HepG2 (cell line): ENCODE measurements at regions not wholly inside any gene's neighbourhood (a gene's known extent, or its start where the extent isn't known, plus 50 kb on each side); places are given as distances from the start of the nearest gene placed in this dataset.

ENCODE experiments used
- AGO1 ChIP-seq: fragments of 200-400 bp; formaldehyde crosslinking; IDR thresholded peaks from 2 replicates; pipeline ENCODE4 v1.6.1; 2017; ENCODE audit warnings: mild to moderate bottlenecking, low read depth, low read length, moderate library complexity; ENCODE audit not compliant: poor library complexity, severe bottlenecking
- ARNT2 ChIP-seq: sonication (generic); formaldehyde crosslinking; IDR thresholded peaks from 2 replicates; pipeline ENCODE4 v1.8.0; 2022; ENCODE audit warnings: mild to moderate bottlenecking, low read depth, missing genetic modification reagents, moderate library complexity
- DPF2 ChIP-seq: sonication (generic); formaldehyde crosslinking; IDR thresholded peaks from 2 replicates; pipeline ENCODE4 v1.4.0; 2020; ENCODE audit warnings: mild to moderate bottlenecking, low read depth, missing genetic modification reagents, borderline replicate concordance
- ERF ChIP-seq: IDR thresholded peaks from 2 replicates; pipeline ENCODE4 v1.6.1; 2018; ENCODE audit warnings: missing biosample characterization, missing genetic modification reagents
- EZH2 ChIP-seq: conservative IDR thresholded peaks from 2 replicates; pipeline ENCODE4 v1.6.1; 2012; ENCODE audit warnings: mild to moderate bottlenecking, low read depth, low read length, moderate library complexity
- GTF3A ChIP-seq: sonication (generic); formaldehyde crosslinking; conservative IDR thresholded peaks from 2 replicates; pipeline ENCODE4 v1.4.0; 2020; ENCODE audit warnings: mild to moderate bottlenecking, missing genetic modification reagents
- HNRNPUL1 ChIP-seq: fragments of 200-400 bp; formaldehyde crosslinking; IDR thresholded peaks from 2 replicates; pipeline ENCODE4 v1.6.1; 2017; ENCODE audit warnings: low read depth, mild to moderate bottlenecking, low read length, moderate library complexity
- KLF16 ChIP-seq, 2 experiments: sonication (generic) in 1 of 2; formaldehyde crosslinking in 1 of 2; IDR thresholded peaks; 2 replicates each; pipeline versions ENCODE4 v1.6.1 to v1.8.0; 2016 to 2023; ENCODE audit warnings: missing genetic modification reagents in 2 of 2, missing compliant biosample characterization in 1 of 2
- NPAS2 ChIP-seq: sonication (generic); formaldehyde crosslinking; IDR thresholded peaks from 2 replicates; pipeline ENCODE4 v1.8.0; 2022; ENCODE audit warnings: mild to moderate bottlenecking, missing genetic modification reagents, borderline replicate concordance
- PATZ1 ChIP-seq: sonication (generic); formaldehyde crosslinking; IDR thresholded peaks from 2 replicates; pipeline ENCODE4 v1.4.0; 2020; ENCODE audit warnings: missing genetic modification reagents
- PRDM15 ChIP-seq: sonication (generic); formaldehyde crosslinking; IDR thresholded peaks from 2 replicates; pipeline ENCODE4 v1.4.0; 2020; ENCODE audit warnings: missing genetic modification reagents
- SIX1 ChIP-seq: sonication (generic); formaldehyde crosslinking; IDR thresholded peaks from 2 replicates; pipeline ENCODE4 v1.4.0; 2020; ENCODE audit warnings: missing genetic modification reagents, borderline replicate concordance
- SOX5 ChIP-seq: IDR thresholded peaks from 2 replicates; pipeline ENCODE4 v1.6.1; 2016; ENCODE audit warnings: borderline replicate concordance
- SP5 ChIP-seq: IDR thresholded peaks from 2 replicates; pipeline ENCODE4 v1.6.1; 2016; ENCODE audit warnings: low read depth, borderline replicate concordance
- STAT5B ChIP-seq: sonication (generic); formaldehyde crosslinking; IDR thresholded peaks from 2 replicates; pipeline ENCODE4 v1.4.0; 2020; ENCODE audit warnings: missing genetic modification reagents
- TEAD2 ChIP-seq: sonication (generic); formaldehyde crosslinking; IDR thresholded peaks from 2 replicates; pipeline ENCODE4 v1.9.0; 2021; ENCODE audit warnings: missing genetic modification reagents
- ZNF160 ChIP-seq: sonication (generic); formaldehyde crosslinking; IDR thresholded peaks from 2 replicates; pipeline ENCODE4 v1.8.0; 2022; ENCODE audit warnings: mild to moderate bottlenecking, inconsistent platforms, missing genetic modification reagents
- ZNF280B ChIP-seq: sonication (generic); formaldehyde crosslinking; IDR thresholded peaks from 2 replicates; pipeline ENCODE4 v1.5.0; 2020; ENCODE audit warnings: missing genetic modification reagents, mild to moderate bottlenecking, borderline replicate concordance
- ZNF792 ChIP-seq: IDR thresholded peaks from 2 replicates; pipeline ENCODE4 v1.6.1; 2016
- TF ChIP-seq, protein P1 (sequence below): sonication (generic); formaldehyde crosslinking; conservative IDR thresholded peaks from 2 replicates; pipeline ENCODE4 v1.5.0; 2020; ENCODE audit warnings: missing genetic modification reagents

DNA sequence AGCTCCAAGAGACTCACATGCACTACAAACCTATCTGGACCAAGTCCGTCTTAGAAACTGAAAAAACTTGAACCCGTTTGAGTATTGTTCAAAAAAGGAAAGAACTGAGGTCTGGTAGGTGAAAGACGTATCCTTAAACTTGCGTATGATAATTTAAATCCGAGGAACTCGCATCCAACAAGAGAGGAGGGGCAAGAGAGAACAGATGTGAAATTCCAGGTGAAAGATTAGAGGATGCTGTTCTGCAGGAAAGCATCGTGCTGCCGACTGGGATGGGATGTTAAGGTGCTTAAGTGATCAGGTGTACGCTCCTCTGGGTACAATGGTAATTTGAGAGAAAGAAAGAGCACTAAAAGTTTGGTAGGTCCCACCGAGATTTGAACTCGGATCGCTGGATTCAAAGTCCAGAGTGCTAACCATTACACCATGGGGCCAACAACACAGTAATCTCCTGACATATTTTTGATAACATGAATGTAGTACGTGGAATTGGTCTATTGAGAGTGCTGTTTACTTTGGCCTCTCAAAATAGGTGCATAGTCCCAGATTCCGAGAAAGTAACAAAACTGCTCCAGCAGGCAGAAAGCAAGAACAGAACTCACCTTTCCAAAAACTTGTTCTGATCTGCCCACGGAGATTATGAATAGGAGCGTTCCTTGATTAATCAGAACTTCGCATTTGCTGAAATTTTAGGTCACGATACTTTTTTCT, 53.5 kb upstream of the BTN3A2 start (continued):
- TF ChIP-seq, protein P1, sequence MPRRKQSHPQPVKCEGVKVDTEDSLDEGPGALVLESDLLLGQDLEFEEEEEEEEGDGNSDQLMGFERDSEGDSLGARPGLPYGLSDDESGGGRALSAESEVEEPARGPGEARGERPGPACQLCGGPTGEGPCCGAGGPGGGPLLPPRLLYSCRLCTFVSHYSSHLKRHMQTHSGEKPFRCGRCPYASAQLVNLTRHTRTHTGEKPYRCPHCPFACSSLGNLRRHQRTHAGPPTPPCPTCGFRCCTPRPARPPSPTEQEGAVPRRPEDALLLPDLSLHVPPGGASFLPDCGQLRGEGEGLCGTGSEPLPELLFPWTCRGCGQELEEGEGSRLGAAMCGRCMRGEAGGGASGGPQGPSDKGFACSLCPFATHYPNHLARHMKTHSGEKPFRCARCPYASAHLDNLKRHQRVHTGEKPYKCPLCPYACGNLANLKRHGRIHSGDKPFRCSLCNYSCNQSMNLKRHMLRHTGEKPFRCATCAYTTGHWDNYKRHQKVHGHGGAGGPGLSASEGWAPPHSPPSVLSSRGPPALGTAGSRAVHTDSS (CRISPR knock-in tag), result 0 out of 2 replicates have a peak, but pooled peaks have one; percentile 14
- TF ChIP-seq ZNF160 (CRISPR knock-in tag), result peak; percentile 59; the same call in 1 of the 2 replicates
- 0 out of 2 replicates have a peak, but pooled peaks have one; percentile 30 for TF ChIP-seq ZNF792 (CRISPR knock-in tag)
- no peak for TF ChIP-seq HNRNPUL1
- TF ChIP-seq EZH2, result no peak
- peak; percentile 30; the same call in 1 of the 2 replicates for TF ChIP-seq ARNT2 (CRISPR knock-in tag)
- TF ChIP-seq KLF16 (CRISPR knock-in tag; IDR thresholded peaks at IDR 0.05), result peak in 1 of 2 experiments; percentile 51; a peak in 2 of 4 replicates
- peak; percentile 60 for TF ChIP-seq SOX5
- no peak for TF ChIP-seq TEAD2 (CRISPR knock-in tag)
- peak; percentile 34; the same call in 1 of the 2 replicates for TF ChIP-seq GTF3A (CRISPR knock-in tag)
- 0 out of 2 replicates have a peak, but pooled peaks have one; percentile 23 for TF ChIP-seq SIX1 (CRISPR knock-in tag)
- peak; percentile 39 for TF ChIP-seq PATZ1 (CRISPR knock-in tag)
- no peak for TF ChIP-seq DPF2 (CRISPR knock-in tag)
- no peak for TF ChIP-seq ZNF280B (CRISPR knock-in tag)
- no peak for TF ChIP-seq AGO1
- 0 out of 2 replicates have a peak, but pooled peaks have one; percentile 0 for TF ChIP-seq SP5 (CRISPR knock-in tag)
- TF ChIP-seq ERF, result 0 out of 2 replicates have a peak, but pooled peaks have one; percentile 37
- no peak for TF ChIP-seq NPAS2
- no peak for TF ChIP-seq PRDM15 (CRISPR knock-in tag)
- TF ChIP-seq STAT5B (CRISPR knock-in tag), result no peak
